ENCODE measurements at regions not wholly inside any gene's neighbourhood (a gene's known extent, or its start where the extent isn't known, plus 50 kb on each side); places are given as distances from the start of the nearest gene placed in this dataset.
A peak's percentile ranks its signal among the peaks of the same experiment; 100 is the strongest.

DNA sequence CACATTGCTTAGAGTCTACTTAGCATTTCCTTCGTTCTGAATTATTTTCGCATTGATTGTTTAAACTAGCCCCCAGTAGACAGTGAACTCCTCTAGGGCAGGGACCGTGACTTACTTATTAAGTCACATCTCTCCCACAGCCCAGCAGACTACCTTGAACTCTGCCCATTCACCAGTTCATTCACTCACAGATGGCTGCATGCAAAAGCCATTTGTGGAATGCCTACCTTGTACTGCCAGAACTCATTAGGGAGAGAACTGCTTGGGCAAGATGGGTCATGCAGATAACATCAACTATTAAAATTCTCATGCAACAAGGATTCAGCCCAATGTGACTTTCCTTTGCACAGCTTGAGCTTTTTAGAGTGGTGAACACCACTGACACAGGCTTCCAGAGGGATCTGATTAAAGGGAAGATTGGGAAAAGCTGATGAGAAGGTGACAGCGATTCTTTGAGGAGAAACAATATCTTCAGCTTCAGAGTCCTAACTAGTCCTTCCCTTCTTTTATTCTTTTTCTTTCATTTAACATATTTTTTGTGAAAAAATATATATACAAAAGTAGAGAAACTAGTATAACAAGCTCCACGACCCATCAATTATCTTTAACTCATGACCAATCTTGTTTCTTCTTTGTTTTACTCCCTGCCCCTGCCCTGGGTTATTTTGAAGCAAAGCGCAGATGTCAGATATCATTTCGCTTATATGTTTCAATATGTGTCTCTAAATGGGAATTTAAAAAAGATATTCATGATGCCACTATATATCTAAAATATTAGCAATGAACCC lies 273.9 kb downstream of the CDC5L start:
- in situ Hi-C loops (cut with HindIII; ENCODE audit: low pct_unique_long_range_greater_than_20kb, low sequenced_read_pairs) = no loop called here
- no peak for DNase-seq (ENCODE audit: low read depth, low spot score)

DNA sequence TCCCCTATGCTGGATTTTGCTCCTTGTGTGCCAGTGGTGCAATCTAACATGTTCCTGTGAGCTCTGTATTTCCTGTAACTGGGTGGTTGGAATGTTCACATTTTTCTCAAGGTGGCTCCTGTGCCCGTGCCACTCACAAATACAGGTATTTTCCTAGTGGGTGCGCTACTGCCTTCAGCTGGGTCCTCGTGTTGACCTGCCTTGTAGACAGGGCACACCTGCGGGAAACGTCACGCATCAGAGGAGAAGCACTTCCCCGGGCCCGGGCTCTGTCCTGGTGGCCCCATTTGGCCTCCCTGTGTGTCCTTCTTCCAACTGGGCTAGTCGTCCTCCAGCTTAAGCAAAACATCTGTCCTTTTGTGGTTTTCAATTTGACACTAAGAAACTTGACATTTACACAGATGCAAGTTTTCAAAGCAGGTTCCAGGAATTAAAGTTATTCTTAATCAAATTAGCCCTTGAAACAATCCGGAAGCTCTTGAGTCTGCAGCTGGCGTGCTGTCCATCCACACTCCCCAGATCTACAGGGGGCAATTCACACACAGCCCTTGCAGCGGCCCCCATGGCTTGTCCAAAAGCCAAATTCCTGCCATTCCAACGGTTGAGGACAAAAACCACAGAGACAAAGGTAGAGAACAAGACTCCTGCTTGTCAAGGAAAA lies 275.1 kb downstream of the CDC5L start:
- DNase-seq (ENCODE audit: low read depth, low spot score) = no peak
- in situ Hi-C loops (cut with HindIII; ENCODE audit: low pct_unique_long_range_greater_than_20kb, low sequenced_read_pairs) = no loop called here

DNA sequence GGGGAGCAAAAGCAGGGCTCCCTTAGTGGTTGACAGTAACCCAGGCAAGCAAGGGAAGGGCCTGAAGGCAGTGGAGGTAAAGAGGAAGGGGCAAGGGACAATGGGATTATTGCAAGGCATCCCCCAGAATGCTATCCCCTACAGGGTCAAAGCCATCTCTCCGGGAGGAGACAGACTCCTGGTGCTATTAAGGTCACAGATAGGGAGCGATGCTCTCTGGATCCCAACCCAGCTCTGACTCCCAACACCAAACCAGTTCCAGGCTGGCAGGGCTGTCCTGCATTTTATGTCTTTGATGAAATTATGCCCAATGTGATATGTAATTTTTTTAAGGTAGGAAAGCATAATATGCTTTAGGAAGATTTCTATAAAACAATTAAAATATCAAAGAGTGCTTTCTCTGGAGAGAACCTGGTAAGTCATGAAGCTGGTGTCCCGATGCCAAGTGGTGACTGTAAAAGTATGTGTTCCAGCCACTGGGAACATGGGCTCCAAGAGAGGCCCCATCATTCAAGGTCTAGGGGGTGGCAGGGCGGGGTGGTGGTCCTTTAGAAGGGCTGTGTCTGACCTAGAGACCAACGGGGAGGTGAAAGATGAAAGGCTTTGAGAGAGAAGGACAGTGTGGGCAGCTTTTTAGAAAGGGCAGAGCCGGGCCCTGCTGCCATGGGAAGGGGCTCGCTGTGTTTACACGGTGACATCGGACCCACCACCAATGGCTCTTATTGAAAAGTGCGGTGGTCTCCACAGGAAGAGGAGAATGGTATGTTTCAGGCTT lies 276.5 kb downstream of the CDC5L start:
- no peak for DNase-seq (ENCODE audit: low read depth, low spot score)
- in situ Hi-C loops (cut with HindIII; ENCODE audit: low pct_unique_long_range_greater_than_20kb, low sequenced_read_pairs) = no loop called here

DNA sequence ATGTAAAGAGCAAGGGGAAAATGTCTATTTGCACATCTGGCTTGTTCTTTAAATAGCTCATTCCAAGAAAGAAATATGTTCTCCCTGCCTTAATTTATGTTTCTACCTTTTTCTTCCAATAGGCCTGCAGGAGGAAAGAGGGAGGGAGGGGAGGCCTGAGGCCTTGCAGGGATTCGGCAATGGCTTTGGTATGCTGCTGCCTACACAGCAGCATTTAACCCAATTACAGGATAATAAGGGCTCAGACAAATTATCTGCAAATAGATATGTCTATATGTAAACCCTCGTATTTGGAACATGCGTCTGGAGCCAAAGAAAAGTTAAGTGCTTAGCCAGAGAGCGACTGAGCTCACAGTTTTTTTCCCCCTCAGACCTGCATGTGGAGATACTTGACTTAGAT lies 277.2 kb downstream of the CDC5L start:
- DNase-seq (ENCODE audit: low read depth, low spot score) = no peak
- in situ Hi-C loops (cut with HindIII; ENCODE audit: low pct_unique_long_range_greater_than_20kb, low sequenced_read_pairs) = no loop called here

DNA sequence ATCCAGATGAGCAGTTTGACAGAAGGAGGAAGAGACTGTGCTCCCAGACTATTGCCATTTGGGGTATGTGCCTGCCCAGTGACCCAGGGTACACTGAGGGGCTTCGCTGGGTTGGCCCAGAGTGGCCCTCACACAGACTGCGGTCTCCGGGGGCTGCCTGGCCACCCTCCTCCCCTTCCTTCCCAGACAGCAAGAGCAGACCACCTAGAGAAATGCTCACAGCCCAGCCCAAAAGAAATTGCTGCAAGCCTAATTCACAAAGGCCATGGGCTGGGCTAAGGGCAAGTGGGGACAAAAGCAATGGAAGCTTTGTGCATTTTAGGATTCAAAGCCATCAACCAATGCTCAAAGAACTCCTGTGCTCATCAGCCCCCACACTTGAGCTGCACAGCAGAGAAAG lies 277.6 kb downstream of the CDC5L start:
- in situ Hi-C loops (cut with HindIII; ENCODE audit: low pct_unique_long_range_greater_than_20kb, low sequenced_read_pairs) = no loop called here
- DNase-seq (ENCODE audit: low read depth, low spot score) = no peak

DNA sequence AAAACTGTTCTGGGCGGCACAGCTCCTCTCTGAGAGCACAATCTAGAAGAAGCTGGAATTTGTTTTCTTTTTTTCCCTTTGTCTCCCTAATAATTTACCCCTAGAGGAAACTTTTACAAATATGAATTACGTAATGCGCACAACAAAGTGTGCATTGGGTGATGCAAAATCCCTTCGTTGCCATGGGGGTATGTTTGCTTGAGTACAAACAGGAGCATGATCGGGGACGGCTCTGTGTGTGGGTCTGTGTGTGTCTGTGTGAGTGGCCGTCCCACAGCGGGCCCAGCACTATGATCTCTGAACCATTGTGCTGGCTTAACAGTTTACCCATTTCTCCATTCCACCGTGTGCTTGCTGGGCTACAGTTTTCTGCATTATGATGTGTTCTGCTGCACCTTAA lies 278.2 kb downstream of the CDC5L start:
- DNase-seq (ENCODE audit: low read depth, low spot score) = no peak
- in situ Hi-C loops (cut with HindIII; ENCODE audit: low pct_unique_long_range_greater_than_20kb, low sequenced_read_pairs) = no loop called here

DNA sequence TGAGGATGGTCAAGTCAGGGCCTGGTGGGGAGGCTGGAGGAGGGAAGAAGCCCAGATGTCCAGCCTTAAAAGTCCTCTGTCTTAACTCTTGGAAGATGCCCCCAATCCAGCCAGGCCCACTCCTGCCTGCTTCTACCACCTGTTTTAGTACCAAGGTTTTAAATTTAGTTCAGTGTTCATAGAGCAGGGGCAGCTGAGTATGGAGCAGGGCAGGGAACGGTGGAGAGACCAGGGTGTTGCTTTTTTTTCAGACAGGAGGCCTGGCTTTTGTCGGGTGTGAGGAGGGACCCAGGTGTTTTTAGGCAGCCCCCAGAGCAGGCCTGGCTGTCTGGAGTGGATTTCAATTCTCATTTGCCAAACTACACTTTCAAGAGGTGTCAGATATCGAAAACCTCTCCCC lies 278.8 kb downstream of the CDC5L start:
- no peak for DNase-seq (ENCODE audit: low read depth, low spot score)
- in situ Hi-C loops (cut with HindIII; ENCODE audit: low pct_unique_long_range_greater_than_20kb, low sequenced_read_pairs) = no loop called here

DNA sequence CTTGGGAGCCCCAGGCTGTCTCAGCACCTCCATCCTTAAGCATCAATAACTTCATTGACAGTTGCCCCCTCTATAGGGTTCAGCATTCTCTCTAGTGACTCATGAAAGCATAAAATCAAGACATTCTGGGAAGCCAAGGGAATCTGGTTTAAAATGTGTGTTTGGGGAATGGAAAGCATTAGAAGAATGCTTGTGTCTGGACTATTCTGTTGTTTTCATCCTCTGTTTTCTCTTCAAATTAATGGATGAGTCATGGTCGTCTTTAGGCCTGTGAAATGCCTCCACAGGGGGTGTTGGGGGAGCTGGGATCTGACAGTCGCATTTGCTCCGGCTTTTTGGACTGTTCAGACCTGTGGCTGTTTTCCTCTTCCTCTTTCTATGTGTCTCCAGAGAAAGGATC lies 279.7 kb downstream of the CDC5L start:
- in situ Hi-C loops (cut with HindIII; ENCODE audit: low pct_unique_long_range_greater_than_20kb, low sequenced_read_pairs) = no loop called here
- DNase-seq (ENCODE audit: low read depth, low spot score) = peak; percentile 7

DNA sequence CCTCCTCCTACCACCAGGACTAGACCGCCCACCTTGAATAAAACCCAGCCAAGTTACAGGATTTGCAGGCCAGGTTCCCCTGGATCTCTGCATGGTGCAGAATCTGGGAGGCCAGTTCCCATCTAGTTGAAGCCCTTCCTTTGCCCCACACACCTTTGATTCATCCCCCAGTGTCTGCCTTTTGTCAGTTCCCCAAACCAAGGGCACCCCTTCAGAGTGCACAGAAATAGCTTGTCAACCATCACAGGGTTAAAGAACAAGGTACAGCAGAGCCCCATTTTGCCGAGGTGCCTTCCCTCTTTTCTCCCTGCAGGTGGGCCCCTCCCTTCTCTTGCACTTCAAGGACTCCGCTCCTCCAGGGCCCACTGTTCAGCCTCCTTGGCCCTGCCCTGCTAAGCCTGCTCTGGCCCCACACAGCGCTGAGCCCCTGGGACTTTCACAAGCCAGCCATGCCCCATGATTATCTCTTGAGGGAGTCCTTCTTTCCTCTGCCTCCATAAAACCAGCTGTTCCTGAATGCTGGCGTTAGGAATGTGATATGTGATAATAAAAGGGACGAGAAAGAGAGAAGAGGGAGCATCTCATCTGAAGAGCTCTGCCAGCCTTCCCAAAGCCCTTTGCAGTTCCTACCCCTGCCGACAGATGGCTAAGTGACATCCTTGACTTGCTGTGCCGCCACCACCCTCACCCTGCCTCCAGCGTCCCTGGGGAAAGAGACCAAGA lies 280.3 kb downstream of the CDC5L start:
- in situ Hi-C loops (cut with HindIII; ENCODE audit: low pct_unique_long_range_greater_than_20kb, low sequenced_read_pairs) = no loop called here
- DNase-seq (ENCODE audit: low read depth, low spot score) = peak; percentile 63

DNA sequence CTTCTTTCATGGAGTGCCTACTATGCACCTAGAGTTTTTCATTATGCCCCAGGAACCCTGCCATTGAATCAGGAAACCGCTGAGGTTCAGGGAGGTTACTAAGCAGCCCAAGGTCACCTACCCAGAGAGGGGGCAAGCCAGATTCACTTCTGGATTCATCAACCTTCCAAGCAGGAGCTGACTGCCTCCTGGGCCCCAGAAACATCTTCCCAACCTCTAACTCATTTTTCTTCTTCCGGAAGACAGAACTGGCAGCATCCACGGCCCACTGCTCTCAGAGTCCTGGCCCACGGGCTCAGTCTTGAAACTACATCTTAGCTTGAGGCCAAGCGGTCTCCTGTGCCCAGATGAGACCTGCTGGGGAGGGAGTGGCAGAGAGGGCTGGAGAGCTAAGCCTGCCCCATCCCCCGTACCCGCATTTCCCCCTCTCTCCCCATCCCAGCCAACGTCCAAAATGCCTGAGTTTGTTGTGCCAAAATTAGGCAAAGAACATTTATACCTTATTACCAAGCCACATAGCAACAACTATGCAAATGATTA lies 281.0 kb downstream of the CDC5L start:
- no peak for DNase-seq (ENCODE audit: low read depth, low spot score)
- in situ Hi-C loops (cut with HindIII; ENCODE audit: low pct_unique_long_range_greater_than_20kb, low sequenced_read_pairs) = no loop called here

DNA sequence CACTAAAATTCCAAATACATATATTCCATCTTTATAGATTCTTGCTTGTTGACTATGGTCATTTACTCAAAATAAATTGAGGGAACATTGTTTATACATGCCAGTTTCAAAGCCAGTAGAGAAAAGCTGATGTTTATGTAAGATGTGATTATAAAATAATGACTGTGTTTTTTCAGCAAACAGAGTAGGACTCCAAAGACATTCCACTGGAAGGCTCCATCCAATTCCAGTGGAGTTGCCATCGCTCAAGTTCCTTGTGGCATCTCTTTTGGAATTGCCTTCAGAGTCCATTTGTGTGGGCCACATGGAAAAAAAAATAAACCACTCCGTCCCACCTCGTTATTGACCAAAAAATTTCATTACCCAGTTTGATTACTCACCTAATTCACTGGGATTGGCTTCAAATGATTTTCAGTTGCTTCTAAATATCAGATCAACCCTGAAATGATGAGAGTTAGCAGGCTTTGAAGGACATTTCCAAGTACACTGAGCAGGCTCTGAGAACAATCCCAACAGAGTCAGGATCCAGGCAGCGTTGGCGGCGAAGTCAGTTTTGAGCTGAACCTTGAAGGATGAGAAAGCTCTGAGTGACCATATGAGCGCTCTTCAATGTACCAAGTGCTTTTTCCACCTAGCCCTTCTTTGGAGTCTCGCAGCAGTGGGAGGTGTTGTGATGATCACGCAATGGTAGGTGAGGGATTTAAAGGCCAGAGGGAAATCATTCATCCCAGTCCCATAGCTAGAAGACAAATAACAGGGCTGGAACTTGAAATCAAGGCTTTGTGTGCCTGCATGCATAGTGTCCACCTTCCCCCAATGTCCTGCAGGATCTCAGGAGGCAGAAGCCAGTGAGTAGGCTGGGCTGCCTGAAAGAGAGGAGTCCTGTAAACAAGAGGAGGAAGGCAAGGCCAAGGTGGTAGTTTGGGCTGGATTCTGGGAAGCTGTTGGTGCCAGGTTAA lies 281.7 kb downstream of the CDC5L start:
- DNase-seq (ENCODE audit: low read depth, low spot score) = no peak
- in situ Hi-C loops (cut with HindIII; ENCODE audit: low pct_unique_long_range_greater_than_20kb, low sequenced_read_pairs) = no loop called here

DNA sequence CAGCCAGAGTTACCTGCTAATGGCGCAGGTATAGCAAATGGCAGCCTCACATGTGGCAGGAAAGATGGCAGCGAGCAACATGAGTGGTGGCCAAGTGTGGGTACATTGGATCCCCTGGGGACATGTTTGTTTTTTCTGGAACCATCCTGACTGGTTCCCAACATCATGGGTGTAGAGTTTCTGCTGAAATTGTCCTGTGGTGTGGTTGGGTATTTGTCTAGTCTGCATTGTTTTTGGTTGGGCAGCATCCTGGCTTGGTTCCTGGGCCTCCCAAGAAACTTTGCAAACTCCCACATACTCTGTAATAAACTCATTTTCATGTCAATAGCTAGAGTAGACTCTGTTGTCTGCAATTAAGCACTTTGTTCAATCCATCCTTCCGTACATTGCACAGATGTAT lies 282.6 kb downstream of the CDC5L start:
- in situ Hi-C loops (cut with HindIII; ENCODE audit: low pct_unique_long_range_greater_than_20kb, low sequenced_read_pairs) = no loop called here
- no peak for DNase-seq (ENCODE audit: low read depth, low spot score)

DNA sequence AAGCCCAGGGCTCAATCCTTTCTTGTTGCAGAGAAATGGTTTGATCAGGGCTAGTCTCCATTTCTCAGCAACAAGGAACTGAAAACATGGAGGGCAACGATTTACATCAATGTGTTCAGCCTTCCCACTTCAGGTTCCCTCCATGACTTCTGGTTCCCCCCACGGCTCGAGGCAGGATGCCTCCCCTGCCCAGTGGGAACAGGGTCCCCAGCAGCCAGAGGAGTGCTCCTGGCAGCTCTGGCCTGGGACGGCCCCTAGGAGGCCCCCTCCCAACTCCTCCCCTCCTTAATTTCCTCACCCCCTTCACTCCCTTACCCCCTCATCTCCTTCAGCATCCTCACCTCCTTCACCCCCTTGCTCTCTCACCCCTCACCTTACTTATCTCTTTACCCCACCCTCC lies 283.8 kb downstream of the CDC5L start:
- in situ Hi-C loops (cut with HindIII; ENCODE audit: low pct_unique_long_range_greater_than_20kb, low sequenced_read_pairs) = no loop called here
- DNase-seq (ENCODE audit: low read depth, low spot score) = no peak

DNA sequence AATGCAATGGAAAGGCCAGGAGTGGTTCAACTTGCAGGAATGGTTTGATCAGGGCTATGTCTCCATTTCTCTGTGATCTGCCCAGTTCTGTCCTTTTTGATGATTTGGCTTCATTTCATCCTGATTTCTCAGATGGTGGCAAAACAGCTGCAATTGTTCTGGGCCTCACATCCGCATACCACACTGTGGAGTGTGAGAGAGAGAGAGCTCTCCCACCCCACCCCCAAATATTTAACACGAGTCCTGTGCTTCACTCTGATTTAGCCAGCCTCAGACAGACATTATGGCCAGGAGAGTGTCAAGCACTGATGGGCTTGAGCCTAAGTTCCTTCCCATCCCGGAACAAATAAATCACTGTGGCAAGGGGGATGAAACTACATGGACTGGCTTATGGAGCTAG lies 284.6 kb downstream of the CDC5L start:
- in situ Hi-C loops (cut with HindIII; ENCODE audit: low pct_unique_long_range_greater_than_20kb, low sequenced_read_pairs) = no loop called here
- no peak for DNase-seq (ENCODE audit: low read depth, low spot score)

DNA sequence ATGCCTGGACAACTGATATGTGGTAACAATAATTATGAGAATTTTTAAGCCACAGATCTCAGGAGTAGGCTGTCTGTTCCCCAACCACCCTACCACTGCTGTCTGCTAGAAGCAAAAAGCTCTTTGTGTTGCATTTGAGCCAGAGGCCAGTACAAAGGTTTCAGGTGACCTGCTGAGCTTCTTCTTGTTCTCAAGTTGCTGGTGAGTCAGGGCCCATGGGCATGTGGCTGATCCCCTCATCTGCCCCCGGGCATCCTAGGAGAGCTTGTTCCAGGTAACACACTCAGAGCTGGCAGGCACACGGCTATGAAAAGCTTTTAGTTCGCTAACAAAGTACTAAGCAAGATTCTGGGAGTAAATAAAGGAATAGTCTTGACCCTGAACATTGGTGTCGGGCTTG lies 285.3 kb downstream of the CDC5L start:
- in situ Hi-C loops (cut with HindIII; ENCODE audit: low pct_unique_long_range_greater_than_20kb, low sequenced_read_pairs) = no loop called here
- peak; percentile 28 for DNase-seq (ENCODE audit: low read depth, low spot score)

DNA sequence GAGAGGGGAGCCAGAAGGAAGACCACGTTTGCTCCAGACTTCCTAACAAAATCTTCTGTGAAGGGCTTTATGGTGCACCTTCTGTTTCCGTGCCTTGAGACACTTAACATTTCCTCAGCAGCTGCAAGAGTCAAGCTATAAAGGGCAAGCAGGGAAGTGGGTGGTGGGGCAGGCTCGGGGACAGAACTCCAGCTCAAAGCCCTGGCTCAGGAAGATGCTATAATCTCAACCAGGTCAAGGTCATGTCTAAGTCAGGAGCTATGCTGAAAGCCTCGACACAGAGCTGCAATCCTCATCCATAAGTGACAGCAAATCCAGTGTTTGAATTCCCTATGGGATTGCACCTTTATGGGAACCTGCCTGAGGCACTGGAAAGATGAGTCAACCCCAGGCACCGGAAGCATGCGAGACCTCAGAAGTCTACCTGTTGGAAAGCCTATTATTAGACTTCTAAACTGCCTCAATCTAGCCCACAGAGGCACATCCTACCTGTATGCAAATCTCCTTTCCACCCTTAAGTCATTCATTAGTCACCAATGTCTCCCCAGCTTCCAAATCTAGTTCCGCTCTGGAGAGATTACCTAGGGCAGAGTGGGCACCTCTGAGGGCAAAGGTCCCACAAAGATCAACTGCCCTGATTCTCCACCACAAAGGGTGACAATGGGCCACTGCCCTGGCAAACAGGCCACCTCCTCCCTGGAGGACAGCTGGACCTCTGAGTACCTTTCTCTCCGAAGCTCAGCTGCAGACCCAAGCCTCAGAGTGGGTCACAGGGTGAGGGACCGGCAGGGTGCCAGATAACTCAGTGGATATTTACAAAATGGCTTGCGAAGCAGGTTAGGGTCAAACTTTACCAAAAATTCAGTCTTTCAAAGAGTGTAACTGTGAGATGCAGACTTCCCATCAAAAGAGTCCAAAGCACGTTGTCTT lies 287.0 kb downstream of the CDC5L start:
- no peak for DNase-seq (ENCODE audit: low read depth, low spot score)
- in situ Hi-C loops (cut with HindIII; ENCODE audit: low pct_unique_long_range_greater_than_20kb, low sequenced_read_pairs) = no loop called here
